Activated naive CD4-positive, alpha-beta T cell treated with Interleukin-2 at 50 U/mL for 16 hours (primary cell): ENCODE measurements at regions not wholly inside any gene's neighbourhood (a gene's known extent, or its start where the extent isn't known, plus 50 kb on each side); places are given as distances from the start of the nearest gene placed in this dataset.
A peak's percentile ranks its signal among the peaks of the same experiment; 100 is the strongest.

Source experiments
- DNase-seq: peaks from one replicate; pipeline ENCODE4 v3.0.0-alpha.2; 2020

DNA sequence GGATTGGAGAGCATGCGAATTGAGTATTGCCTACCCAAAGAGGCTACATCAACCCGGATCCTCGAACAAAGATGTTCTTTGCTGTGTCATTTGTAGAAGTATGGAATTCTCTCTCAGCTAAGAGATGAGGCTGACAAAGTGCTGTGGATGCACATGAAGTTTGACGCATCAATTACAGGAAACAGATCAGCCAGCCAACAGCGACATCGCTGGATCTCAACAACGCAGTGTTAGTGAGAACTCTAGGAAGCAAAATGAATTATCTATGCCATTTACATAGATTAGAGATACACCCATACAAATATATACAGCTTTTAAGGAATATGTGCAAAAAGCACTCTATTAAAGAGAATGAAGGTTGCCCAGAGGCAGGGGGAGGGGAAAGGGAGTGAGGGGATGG is 160.6 kb upstream of the RGMA start:
- DNase-seq, result no peak

DNA sequence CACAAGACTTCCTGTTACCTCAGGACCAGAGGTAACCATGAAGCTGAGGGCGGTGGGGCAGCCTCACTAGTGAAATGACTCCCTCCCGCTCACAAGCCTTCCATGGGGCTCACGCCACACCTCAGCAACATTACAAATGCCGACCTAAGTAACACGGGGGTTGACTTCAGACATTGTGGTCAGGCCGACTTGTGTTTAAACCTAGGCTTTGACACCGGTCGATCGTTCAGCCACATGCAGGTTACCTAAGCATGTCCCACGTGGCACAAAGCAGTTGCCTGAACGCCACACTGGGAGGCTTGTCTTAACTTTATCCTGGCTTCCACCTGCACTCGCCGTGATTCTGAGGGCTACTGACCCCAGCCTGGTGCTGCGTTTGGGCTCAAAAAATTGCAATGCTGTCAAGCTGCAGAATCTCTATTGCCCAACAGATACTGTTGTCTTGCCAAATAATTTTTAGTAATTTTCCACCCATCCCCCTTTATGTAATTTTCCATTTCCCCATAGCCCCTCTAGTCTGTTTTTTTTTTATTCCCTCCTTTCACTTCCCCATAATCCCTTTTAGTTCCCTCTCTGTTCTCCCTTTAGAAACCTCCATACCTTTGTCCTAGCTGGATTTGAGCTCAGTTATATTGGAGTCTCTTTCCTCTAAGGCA is 158.6 kb upstream of the RGMA start:
- DNase-seq, result no peak

- DNase-seq, result no peak
Measured at GRCh38 chr15:93246266-93247242, 157.5 kb upstream of the RGMA start.

GRCh38 chr15:93245661-93246042 is 156.6 kb upstream of the RGMA start:
- DNase-seq, result no peak

DNA sequence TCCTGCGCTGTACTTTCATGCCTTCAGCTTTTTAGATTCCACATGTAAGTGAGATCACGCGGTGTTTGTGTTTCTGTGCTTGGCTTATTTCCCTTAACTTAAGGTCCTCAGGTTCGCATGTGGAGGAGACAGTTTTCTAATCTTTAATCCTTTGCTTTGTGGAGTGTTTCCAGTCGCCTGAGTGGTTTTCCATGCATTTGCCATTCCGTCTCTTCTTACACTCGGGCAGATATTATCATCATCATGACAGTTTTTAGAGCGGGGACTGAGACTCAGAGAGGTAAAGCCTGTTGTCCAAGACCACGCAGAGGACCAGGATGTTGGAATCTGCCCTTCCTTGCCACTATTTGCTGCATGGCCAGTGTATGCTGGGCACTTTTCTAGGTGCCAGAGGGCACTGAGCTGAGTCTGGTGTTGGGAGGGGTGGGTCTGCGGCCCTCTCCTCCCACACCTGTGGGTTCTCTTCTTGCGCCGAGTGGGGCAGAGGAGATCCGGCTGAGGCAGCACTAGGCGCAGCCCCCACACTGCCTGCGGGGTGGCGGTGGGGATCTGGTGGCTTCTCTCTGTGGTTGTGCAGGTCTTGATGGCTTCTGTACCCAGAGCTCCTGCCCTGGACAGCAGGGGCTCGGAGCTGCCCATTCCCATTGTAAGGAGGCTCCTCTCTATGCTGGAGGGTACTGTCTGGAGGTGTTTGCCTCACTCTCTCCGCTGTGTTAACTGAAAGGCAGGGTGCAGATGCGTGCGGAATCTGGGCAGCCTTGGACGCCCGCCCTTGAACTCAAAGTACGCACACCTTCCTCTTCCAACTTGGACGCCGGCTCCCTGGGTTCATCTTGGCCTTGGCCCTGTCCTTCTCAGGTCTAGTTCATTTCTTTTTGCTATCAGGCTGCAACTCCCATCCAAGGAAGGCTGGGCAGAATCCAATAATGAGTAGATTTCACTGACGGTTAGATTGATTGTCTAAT is 156.0 kb upstream of the RGMA start:
- no peak for DNase-seq

DNA sequence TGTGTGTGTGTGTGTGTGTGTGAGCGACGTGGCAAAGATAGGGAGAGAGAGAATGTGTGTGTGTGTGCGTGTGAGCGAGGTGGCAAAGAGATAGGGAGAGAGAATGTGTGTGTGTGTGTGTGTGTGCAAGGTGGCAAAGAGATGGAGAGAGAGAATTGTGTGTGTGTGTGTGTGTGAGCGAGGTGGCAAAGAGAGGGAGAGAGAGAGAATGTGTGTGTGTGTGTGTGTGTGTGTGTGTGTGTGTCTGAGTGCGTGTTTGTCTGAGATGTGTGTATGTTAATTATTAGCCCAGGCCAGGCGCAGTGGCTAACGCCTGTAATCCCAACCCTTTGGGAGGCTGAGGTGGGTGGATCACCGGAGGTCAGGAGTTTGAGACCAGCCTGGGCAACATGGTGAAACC is 154.6 kb upstream of the RGMA start:
- DNase-seq, result no peak

GRCh38 chr15:93241696-93242585 is 152.9 kb upstream of the RGMA start:
- DNase-seq, result no peak

- no peak for DNase-seq
Measured at GRCh38 chr15:93239993-93240392, 151.0 kb upstream of the RGMA start.

- DNase-seq, result no peak
Measured at GRCh38 chr15:93239591-93239990, 150.6 kb upstream of the RGMA start.

DNA sequence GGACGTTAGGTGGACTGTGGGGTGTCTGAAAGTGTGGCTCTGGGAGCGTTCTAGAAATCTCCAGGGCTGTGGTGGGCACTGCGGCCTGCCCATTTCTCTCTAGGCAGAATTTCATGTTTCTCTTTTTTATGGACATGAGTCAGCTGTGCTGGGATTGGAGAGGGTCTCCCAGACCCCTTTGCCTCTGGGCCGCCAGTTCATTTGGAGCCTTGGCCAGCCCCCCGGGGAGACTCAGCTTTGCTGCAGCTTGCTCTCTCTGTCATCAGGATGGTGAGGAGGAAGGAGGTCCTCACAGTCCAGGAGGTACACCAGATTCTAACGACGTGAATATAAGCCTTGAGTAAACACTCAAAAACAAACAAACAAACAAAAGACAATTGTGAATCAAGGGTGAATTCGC is 149.6 kb upstream of the RGMA start:
- DNase-seq, result no peak

DNA sequence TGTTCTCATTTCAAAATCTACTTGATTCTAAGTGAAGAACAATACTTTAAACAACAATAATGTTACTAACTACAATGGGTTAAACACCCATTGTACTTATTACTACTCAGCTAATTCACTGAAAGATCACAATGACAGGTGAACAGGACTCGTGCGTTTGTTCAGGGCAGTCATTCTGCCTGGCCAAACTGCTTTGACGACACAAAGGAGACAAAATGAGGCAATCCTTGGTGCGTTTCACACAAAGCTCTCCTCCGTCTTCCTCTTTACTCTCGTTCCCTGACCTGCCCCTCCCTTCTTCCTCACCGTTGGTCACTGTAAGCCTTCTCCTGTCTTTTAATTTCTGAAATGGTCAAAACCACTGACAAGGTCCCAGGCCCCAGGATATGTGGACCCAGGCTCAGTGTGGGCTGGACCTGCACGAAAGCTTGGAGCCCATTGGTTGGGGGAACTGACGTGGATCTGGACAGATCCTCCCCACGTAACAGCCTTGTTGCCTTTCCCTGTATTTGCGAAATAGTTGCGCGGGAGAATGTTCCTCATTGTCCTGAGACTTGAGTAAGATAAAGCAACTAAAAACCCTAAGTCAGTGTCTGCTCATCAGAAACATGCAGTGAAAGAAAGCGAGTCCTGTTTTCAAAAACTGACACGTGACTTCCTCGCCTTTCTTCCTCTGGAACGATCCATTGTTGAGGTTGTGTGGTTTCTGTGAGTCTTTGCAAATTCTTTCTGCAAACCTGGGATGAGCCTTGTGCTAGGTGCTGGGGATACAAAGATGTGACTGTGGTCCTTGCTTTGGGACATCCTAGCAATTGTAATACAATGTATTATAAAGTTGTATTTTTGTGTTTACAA is 147.1 kb upstream of the RGMA start:
- peak; percentile 4 for DNase-seq

- no peak for DNase-seq
Measured at GRCh38 chr15:93235269-93235668, 146.3 kb upstream of the RGMA start.

GRCh38 chr15:93233710-93234109 is 144.7 kb upstream of the RGMA start:
- no peak for DNase-seq

- no peak for DNase-seq
Measured at GRCh38 chr15:93232845-93233244, 143.8 kb upstream of the RGMA start.

DNA sequence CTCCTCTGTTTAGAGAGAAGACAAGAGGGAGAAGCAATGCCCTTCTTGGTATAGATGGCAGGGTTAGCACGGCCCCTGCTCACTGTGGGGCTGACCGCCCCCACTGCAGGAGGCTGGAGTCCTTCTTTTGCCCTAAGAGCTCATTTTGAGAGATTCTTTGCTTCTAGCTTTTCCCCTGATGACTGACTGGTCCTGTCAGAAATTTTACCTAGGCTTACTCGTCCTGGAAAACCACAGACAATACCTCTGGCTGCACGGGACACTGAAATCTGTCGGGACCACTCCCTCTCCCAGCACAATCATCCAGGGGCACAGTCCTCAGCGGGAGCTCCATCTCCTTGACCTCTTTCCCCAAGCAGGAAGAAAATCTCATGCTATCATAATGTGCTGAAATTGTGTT is 143.0 kb upstream of the RGMA start:
- DNase-seq, result no peak

GRCh38 chr15:93231261-93231925 is 142.4 kb upstream of the RGMA start:
- DNase-seq, result no peak

GRCh38 chr15:93228546-93228945 is 139.5 kb upstream of the RGMA start:
- DNase-seq, result no peak

GRCh38 chr15:93223803-93224202 is 134.8 kb upstream of the RGMA start:
- no peak for DNase-seq

DNA sequence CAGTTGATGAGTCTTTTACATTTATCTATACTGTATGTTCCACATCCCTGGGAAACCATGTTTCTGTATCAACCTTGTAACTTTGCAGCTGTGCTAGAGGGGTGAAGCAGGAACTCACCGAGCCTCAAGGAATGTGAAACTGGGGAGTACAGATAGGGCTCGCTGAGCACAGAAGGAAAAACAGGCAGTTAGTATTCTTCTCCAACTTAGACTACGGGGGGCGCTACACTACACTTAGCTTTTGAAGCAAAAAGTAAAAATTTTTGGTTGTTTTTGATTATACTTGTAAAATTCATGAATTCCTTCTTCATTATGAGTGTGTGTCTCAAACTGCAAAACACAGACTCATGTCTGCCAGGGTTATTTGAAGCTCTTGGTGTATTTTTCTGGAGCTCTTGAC is 132.7 kb upstream of the RGMA start:
- no peak for DNase-seq

DNA sequence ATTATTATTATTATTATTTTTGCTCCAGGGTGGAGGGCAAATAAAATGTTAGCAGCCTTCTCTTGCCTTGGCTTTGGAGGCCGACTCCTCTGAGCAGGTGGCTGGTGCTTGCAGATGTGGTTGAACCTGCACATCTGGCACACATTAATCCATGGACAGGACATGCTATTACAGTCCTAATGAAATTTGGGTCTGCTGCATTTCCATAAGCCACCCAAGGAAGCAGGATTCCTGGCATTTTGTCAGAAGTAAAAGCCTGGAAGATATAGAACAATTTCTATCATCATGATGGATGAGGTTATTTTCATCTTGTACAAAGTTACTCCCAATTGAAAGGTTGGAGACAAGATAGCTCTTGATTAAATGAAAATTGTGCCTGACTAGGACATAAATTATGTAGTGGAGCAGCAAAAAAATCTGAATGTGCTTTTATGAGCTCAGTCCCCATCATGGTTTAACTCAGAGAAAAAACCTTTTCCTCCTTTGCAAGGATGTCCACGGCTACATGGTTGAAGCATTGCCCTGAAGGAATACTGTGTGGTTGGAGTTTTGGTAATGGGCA is 130.9 kb upstream of the RGMA start:
- no peak for DNase-seq
